K562 (cell line): ENCODE measurements at regions not wholly inside any gene's neighbourhood (a gene's known extent, or its start where the extent isn't known, plus 50 kb on each side); places are given as distances from the start of the nearest gene placed in this dataset.
A peak's percentile ranks its signal among the peaks of the same experiment; 100 is the strongest.

Source experiments
- ATAC-seq: fragments of 200-7000 bp; cut with Tn5 transposase; 3 replicates; pipeline ENCODE4 v1.9.1; 2020; ENCODE audit warnings: moderate library complexity
- BruUV-seq: library from RNA; stranded (reverse); fragments of 400-500 nt; replicated peaks from 2 replicates; lab custom pipeline; 2021; lab: Mats Ljungman, UMichigan
- CTCF ChIA-PET: fragments of 300-600 bp; formaldehyde crosslinking; extraction: SDS; loops from one replicate; lab custom pipeline; 2021; ENCODE audit warnings: low intra/inter-chr PET ratio; lab: Yijun Ruan, JAX
- POLR2A ChIA-PET: fragments of 300-600, 350-650 bp; sonication (Branson Sonifier 250); formaldehyde crosslinking; extraction: SDS; loops from one replicate; lab custom pipeline; 2021; ENCODE audit warnings: antibody characterized with exemption, inconsistent platforms; lab: Yijun Ruan, JAX
- DNase-seq, 4 experiments: peaks; one replicate each; pipeline versions ENCODE4 v3.0.0 to v3.0.0-alpha.2; 2011 to 2018; ENCODE audit warnings: low spot score in 3 of 4, mixed read lengths in 3 of 4; ENCODE audit errors: extremely low read depth in 1 of 4
- FAIRE-seq: peaks from 2 replicates; lab custom pipeline; 2011; peaks lifted over from hg19 to GRCh38; lab: Jason Lieb, UNC
- H2AFZ ChIP-seq: 2 replicates; pipeline ENCODE4 v1.6.0; 2011; ENCODE audit warnings: low read depth, low read length, control low read depth, inconsistent platforms
- H3K27ac ChIP-seq: fragments of 200-600 bp; 3 replicates; pipeline ENCODE4 v1.8.0; 2011; ENCODE audit warnings: low read depth, mild to moderate bottlenecking, control low read depth, inconsistent platforms, low read length, moderate library complexity, mixed read lengths; ENCODE audit errors: extremely low read depth
- H3K27me3 ChIP-seq, 2 experiments: fragments of 300-600 bp in 1 of 2; 2 replicates in 1 of 2; 3 replicates in 1 of 2; pipeline versions ENCODE4 v1.6.0 to v1.8.0; 2011; ENCODE audit warnings: inconsistent platforms in 2 of 2, low read length in 2 of 2, mild to moderate bottlenecking in 1 of 2, mixed read lengths in 1 of 2, moderate library complexity in 1 of 2; ENCODE audit not compliant: control insufficient read depth in 2 of 2, insufficient read depth in 2 of 2
- H3K36me3 ChIP-seq: fragments of 300-600 bp; 3 replicates; pipeline ENCODE4 v1.8.0; 2011; ENCODE audit warnings: mild to moderate bottlenecking, low read length, inconsistent platforms; ENCODE audit not compliant: control insufficient read depth, insufficient read depth
- H3K4me1 ChIP-seq, 2 experiments: fragments of 200-600 bp in 1 of 2; replicated peaks in 1 of 2; 2 replicates in 1 of 2; 3 replicates in 1 of 2; pipeline versions ENCODE4 v1.5.1 to v1.8.0; 2011; ENCODE audit warnings: inconsistent platforms in 2 of 2, low read length in 2 of 2, mild to moderate bottlenecking in 1 of 2, mixed read lengths in 1 of 2, moderate library complexity in 1 of 2; ENCODE audit not compliant: control insufficient read depth in 2 of 2, insufficient read depth in 2 of 2
- H3K4me2 ChIP-seq: 2 replicates; pipeline ENCODE4 v1.6.1; 2011; ENCODE audit warnings: low read length, control low read depth, inconsistent platforms, mixed read lengths; ENCODE audit not compliant: insufficient read depth
- H3K4me3 ChIP-seq: fragments of 200-600 bp; sonication (generic), shearing (Covaris generic); 2 replicates; pipeline ENCODE4 v1.5.1; 2016; ENCODE audit warnings: control low read depth, inconsistent platforms
- H3K79me2 ChIP-seq: fragments of 200-600 bp; 3 replicates; pipeline ENCODE4 v1.8.0; 2011; ENCODE audit warnings: low read length, inconsistent platforms; ENCODE audit not compliant: control insufficient read depth, insufficient read depth
- H3K9ac ChIP-seq, 2 experiments: 2 replicates each; pipeline versions ENCODE4 v1.6.0 to v1.6.1; 2011; ENCODE audit warnings: low read depth in 2 of 2, low read length in 2 of 2, control low read depth in 1 of 2, inconsistent platforms in 1 of 2, mild to moderate bottlenecking in 1 of 2, mixed read lengths in 1 of 2; ENCODE audit not compliant: insufficient read depth in 1 of 2
- H3K9me1 ChIP-seq: one replicate; pipeline ENCODE4 v1.6.0; 2011; ENCODE audit warnings: inconsistent platforms, mild to moderate bottlenecking, low read length, moderate library complexity; ENCODE audit not compliant: control insufficient read depth, insufficient read depth
- H3K9me3 ChIP-seq: replicated peaks from 2 replicates; pipeline ENCODE4 v1.5.1; 2011; ENCODE audit warnings: low read depth, low read length, inconsistent platforms; ENCODE audit not compliant: control insufficient read depth, insufficient read depth
- H4K20me1 ChIP-seq: replicated peaks from 2 replicates; pipeline ENCODE4 v1.6.1; 2011; ENCODE audit warnings: low read length, inconsistent platforms, mixed read lengths; ENCODE audit not compliant: control insufficient read depth, insufficient read depth
- C11orf30 ChIP-seq: fragments of 450-650 bp; IDR thresholded peaks from 2 replicates; pipeline ENCODE4 v1.6.1; 2016; ENCODE audit warnings: low read depth, mild to moderate bottlenecking
- IRF2 ChIP-seq: sonication (generic); formaldehyde crosslinking; IDR thresholded peaks from 2 replicates; pipeline ENCODE4 v1.8.1; 2022; ENCODE audit warnings: mild to moderate bottlenecking, missing genetic modification reagents
- MAFG ChIP-seq: fragments of 450-650 bp; conservative IDR thresholded peaks from 2 replicates; pipeline ENCODE4 v1.6.1; 2016; ENCODE audit warnings: missing genetic modification characterization, missing compliant biosample characterization
- MEIS2 ChIP-seq: fragments of 450-650 bp; IDR thresholded peaks from 2 replicates; pipeline ENCODE4 v1.6.1; 2014; ENCODE audit warnings: mild to moderate bottlenecking; ENCODE audit not compliant: partially characterized antibody
- NEUROD1 ChIP-seq: fragments of 150-350 bp; IDR thresholded peaks from 2 replicates; pipeline ENCODE4 v1.6.1; 2014; ENCODE audit warnings: borderline replicate concordance, low read length, low read depth; ENCODE audit not compliant: partially characterized antibody
- NR3C1 ChIP-seq: sonication (generic); formaldehyde crosslinking; IDR thresholded peaks from 2 replicates; pipeline ENCODE4 v1.8.1; 2022; ENCODE audit warnings: missing genetic modification reagents
- PHF21A ChIP-seq: fragments of 450-650 bp; IDR thresholded peaks from 2 replicates; pipeline ENCODE4 v1.6.1; 2017; ENCODE audit warnings: low read depth, borderline replicate concordance
- SRSF9 ChIP-seq: fragments of 200-400 bp; formaldehyde crosslinking; IDR thresholded peaks from 2 replicates; pipeline ENCODE4 v1.6.1; 2017; ENCODE audit warnings: low read depth, low read length, borderline replicate concordance
- TGIF2 ChIP-seq: sonication (generic); formaldehyde crosslinking; IDR thresholded peaks from 2 replicates; pipeline ENCODE4 v1.8.1; 2022; ENCODE audit warnings: mild to moderate bottlenecking, missing genetic modification reagents, moderate library complexity
- ZNF75A ChIP-seq: fragments of 450-650 bp; formaldehyde crosslinking; IDR thresholded peaks from 2 replicates; pipeline ENCODE4 v1.4.0; 2020; ENCODE audit warnings: mild to moderate bottlenecking
- ZNF76 ChIP-seq: fragments of 250-450 bp; sonication (Bioruptor Pico); IDR thresholded peaks from 2 replicates; pipeline ENCODE4 v1.4.0; 2020; ENCODE audit warnings: mild to moderate bottlenecking, moderate library complexity, borderline replicate concordance
- WGBS: fragments of 100-300 bp; shearing (Covaris generic); methylation state at CpG from one replicate; pipeline ENCODE4 v1.1.6; 2016; ENCODE audit warnings: low coverage, mixed read lengths; ENCODE audit not compliant: insufficient coverage; ENCODE audit errors: missing lambda C conversion rate; 5-methylcytosine and 5-hydroxymethylcytosine counted together
- in situ Hi-C: fragments of 300-500 bp; cut with MboI; formaldehyde crosslinking; loops from 4 replicates; pipeline ENCODE4 v1.15.0; 2018; ENCODE audit warnings: inconsistent platforms, mixed read lengths
- intact Hi-C: fragments of 100-400 bp; cut with micrococcal nuclease; formaldehyde crosslinking; loops from 2 replicates; pipeline ENCODE4 v1.14.2; 2022
- TF ChIP-seq, protein P1 (sequence below): fragments of 450-650 bp; IDR thresholded peaks from 2 replicates; pipeline ENCODE4 v1.6.1; 2016; ENCODE audit warnings: mild to moderate bottlenecking
- TF ChIP-seq, protein P2 (sequence below): IDR thresholded peaks from 2 replicates; pipeline ENCODE4 v1.6.1; 2014; ENCODE audit warnings: antibody characterized with exemption
- TF ChIP-seq, protein P3 (sequence below): fragments of 450-650 bp; formaldehyde crosslinking; IDR thresholded peaks from 2 replicates; pipeline ENCODE4 v1.4.0; 2020; ENCODE audit warnings: mild to moderate bottlenecking, mixed read lengths
- TF ChIP-seq, protein P4 (sequence below): fragments of 450-650 bp; IDR thresholded peaks from 2 replicates; pipeline ENCODE4 v1.6.1; 2016

DNA sequence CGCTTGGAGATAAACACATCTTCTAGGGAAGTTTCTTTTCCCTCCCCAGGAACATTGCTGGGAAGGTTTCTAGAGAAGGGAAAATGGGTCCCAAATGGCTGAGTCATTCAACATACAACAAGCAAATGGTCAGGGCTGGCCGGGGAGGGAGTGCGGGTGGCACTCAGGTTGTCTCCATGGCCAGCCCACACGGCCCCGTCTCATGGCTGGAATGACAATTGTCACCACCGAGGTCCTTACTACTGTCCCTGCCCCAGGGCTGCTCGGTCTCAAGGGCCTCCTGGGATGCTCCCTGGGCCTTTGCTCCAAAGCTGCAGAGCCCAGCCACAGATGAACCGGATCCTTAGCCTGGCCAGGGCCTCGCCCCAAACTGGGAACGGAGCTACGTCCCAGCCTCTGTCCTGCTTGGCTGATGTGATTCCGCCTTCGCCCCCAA is 121.9 kb downstream of the FGF18 start (continued):
- no peak for TF ChIP-seq MEIS2
- peak; percentile 50; the same call in 1 of the 2 replicates for TF ChIP-seq MAFG (tag)
- TF ChIP-seq C11orf30 = 0 out of 2 replicates have a peak, but pooled peaks have one; percentile 10
- TF ChIP-seq NEUROD1 = no peak
- TF ChIP-seq, protein P1, sequence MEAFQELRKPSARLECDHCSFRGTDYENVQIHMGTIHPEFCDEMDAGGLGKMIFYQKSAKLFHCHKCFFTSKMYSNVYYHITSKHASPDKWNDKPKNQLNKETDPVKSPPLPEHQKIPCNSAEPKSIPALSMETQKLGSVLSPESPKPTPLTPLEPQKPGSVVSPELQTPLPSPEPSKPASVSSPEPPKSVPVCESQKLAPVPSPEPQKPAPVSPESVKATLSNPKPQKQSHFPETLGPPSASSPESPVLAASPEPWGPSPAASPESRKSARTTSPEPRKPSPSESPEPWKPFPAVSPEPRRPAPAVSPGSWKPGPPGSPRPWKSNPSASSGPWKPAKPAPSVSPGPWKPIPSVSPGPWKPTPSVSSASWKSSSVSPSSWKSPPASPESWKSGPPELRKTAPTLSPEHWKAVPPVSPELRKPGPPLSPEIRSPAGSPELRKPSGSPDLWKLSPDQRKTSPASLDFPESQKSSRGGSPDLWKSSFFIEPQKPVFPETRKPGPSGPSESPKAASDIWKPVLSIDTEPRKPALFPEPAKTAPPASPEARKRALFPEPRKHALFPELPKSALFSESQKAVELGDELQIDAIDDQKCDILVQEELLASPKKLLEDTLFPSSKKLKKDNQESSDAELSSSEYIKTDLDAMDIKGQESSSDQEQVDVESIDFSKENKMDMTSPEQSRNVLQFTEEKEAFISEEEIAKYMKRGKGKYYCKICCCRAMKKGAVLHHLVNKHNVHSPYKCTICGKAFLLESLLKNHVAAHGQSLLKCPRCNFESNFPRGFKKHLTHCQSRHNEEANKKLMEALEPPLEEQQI = no peak
- no peak for TF ChIP-seq ZNF75A (CRISPR knock-in tag)
- TF ChIP-seq, all 486 proteins: peak for 4

DNA sequence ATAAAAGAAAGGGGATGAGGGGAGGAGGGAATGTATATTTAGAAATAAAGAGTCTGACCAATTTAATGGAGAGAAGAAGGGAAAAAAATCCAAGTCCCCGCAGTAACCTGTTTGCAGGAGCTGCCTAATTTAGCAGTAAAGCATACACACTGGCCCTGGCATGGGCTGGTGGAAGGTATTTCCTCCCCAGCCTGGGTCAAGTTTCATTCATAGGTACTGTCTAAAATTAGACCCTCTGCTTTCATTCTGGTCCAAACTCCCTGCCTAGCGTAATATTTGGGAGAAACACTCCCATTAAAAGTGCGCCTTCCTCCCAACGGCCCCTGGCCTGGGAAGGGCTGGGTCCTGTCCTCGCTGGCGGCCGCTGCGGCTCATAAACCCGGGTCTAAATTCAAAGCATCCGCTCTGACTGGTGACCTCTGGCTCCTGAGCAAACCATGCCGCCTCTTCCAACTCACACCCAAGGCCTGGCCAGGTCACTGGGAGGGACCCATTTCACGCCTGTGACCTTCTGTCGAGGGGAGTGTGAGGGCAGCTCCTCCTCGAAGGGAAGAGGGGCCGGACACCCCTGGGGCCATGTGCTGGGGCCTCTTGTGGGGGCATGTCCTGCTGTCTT is 123.2 kb downstream of the FGF18 start:
- H3K4me1 ChIP-seq = no peaks in the 10 kb centered on the region
- peaks cover 26 to 71% of the 10 kb centered on the region in 2 experiments for H3K27me3 ChIP-seq
- BruUV-seq = no TSS peak
- no peak for FAIRE-seq
- no peak overlapping the region for H3K27ac ChIP-seq
- WGBS = 6% methylated on average over 12 of the region's 15 CpGs
- H3K9me1 ChIP-seq = no peaks in the 10 kb centered on the region
- TF ChIP-seq, protein P2, sequence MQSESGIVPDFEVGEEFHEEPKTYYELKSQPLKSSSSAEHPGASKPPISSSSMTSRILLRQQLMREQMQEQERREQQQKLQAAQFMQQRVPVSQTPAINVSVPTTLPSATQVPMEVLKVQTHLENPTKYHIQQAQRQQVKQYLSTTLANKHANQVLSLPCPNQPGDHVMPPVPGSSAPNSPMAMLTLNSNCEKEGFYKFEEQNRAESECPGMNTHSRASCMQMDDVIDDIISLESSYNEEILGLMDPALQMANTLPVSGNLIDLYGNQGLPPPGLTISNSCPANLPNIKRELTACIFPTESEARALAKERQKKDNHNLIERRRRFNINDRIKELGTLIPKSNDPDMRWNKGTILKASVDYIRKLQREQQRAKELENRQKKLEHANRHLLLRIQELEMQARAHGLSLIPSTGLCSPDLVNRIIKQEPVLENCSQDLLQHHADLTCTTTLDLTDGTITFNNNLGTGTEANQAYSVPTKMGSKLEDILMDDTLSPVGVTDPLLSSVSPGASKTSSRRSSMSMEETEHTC = no peak
- TF ChIP-seq NR3C1 (CRISPR knock-in tag) = no peak
- TF ChIP-seq, protein P3, sequence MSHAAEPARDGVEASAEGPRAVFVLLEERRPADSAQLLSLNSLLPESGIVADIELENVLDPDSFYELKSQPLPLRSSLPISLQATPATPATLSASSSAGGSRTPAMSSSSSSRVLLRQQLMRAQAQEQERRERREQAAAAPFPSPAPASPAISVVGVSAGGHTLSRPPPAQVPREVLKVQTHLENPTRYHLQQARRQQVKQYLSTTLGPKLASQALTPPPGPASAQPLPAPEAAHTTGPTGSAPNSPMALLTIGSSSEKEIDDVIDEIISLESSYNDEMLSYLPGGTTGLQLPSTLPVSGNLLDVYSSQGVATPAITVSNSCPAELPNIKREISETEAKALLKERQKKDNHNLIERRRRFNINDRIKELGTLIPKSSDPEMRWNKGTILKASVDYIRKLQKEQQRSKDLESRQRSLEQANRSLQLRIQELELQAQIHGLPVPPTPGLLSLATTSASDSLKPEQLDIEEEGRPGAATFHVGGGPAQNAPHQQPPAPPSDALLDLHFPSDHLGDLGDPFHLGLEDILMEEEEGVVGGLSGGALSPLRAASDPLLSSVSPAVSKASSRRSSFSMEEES (CRISPR knock-in tag) = no peak
- no peak for TF ChIP-seq ZNF76 (CRISPR knock-in tag)
- TF ChIP-seq, protein P4, sequence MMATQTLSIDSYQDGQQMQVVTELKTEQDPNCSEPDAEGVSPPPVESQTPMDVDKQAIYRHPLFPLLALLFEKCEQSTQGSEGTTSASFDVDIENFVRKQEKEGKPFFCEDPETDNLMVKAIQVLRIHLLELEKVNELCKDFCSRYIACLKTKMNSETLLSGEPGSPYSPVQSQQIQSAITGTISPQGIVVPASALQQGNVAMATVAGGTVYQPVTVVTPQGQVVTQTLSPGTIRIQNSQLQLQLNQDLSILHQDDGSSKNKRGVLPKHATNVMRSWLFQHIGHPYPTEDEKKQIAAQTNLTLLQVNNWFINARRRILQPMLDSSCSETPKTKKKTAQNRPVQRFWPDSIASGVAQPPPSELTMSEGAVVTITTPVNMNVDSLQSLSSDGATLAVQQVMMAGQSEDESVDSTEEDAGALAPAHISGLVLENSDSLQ = no peak
- TF ChIP-seq IRF2 = no peak
- TF ChIP-seq SRSF9 = no peak
- TF ChIP-seq PHF21A = no peak
- no peak for TF ChIP-seq TGIF2 (CRISPR knock-in tag)
- TF ChIP-seq, all 486 proteins: peak for 0
- in situ Hi-C loops (no loop called here), intact Hi-C loops (no loop called here)
- ATAC-seq (no peak; the same call in 1 of the 3 replicates), DNase-seq (no peak)
- POLR2A ChIA-PET = interaction anchor here (0.6 to 1.5 kb wide), 2 partner anchors 9 to 21 kb away, joined by 3 read pairs; no protein-coding TSS in a partner anchor
- no peak overlapping the region for H3K4me3 ChIP-seq
- H4K20me1 ChIP-seq = no peaks in the 10 kb centered on the region; the same call in 1 of the 2 replicates
- H3K79me2 ChIP-seq = no peaks in the 10 kb centered on the region
- no peak overlapping the region for H2AFZ ChIP-seq
- no peaks in the 10 kb centered on the region for H3K36me3 ChIP-seq
- H3K4me2 ChIP-seq = no peak overlapping the region
- no peaks in the 10 kb centered on the region for H3K9me3 ChIP-seq
- CTCF ChIA-PET = no interaction called here
- H3K9ac ChIP-seq = no peak overlapping the region; a peak in 1 of 4 replicates
